Upper lobe of right lung (tissue), 1 donor: ENCODE measurements at regions not wholly inside any gene's neighbourhood (a gene's known extent, or its start where the extent isn't known, plus 50 kb on each side); places are given as distances from the start of the nearest gene placed in this dataset.

Experiments
- ATAC-seq: fragments of 200-7000 bp; cut with Tn5 transposase; one replicate; pipeline ENCODE4 v1.9.1; 2020; ENCODE audit warnings: mild to moderate bottlenecking, moderate library complexity
- DNase-seq: peaks from one replicate; pipeline ENCODE4 v3.0.0-alpha.2; 2020
- H3K27ac ChIP-seq: fragments of 200-600 bp; one replicate; pipeline ENCODE4 v1.8.0; 2022
- H3K27me3 ChIP-seq: fragments of 200-600 bp; one replicate; pipeline ENCODE4 v1.8.0; 2022; ENCODE audit warnings: mild to moderate bottlenecking
- H3K36me3 ChIP-seq: fragments of 200-600 bp; one replicate; pipeline ENCODE4 v1.8.0; 2022
- H3K4me1 ChIP-seq: fragments of 200-600 bp; one replicate; pipeline ENCODE4 v1.8.0; 2022
- H3K4me3 ChIP-seq: fragments of 200-600 bp; one replicate; pipeline ENCODE4 v1.8.0; 2022; ENCODE audit warnings: mild to moderate bottlenecking
- H3K9me3 ChIP-seq: fragments of 200-600 bp; one replicate; pipeline ENCODE4 v1.8.0; 2022
- intact Hi-C: fragments of 100-400 bp; cut with DNase I; formaldehyde crosslinking; loops from one replicate; pipeline ENCODE4 v1.11.0; 2022
- TF ChIP-seq, protein P1 (sequence below): fragments of 200-600 bp; IDR thresholded peaks from one replicate; pipeline ENCODE4 v1.8.0; 2022; ENCODE audit warnings: antibody characterized with exemption
- donor health status: DM: no; HTN: yes; CAD: no; lungs with severe emphysema.

GRCh38 chr18:2258954-2259353 lies 312.4 kb downstream of the METTL4 start:
- H3K27ac ChIP-seq: no peak overlapping the region
- H3K4me3 ChIP-seq: no peak overlapping the region
- H3K27me3 ChIP-seq: no peaks in the 10 kb centered on the region
- intact Hi-C loops: no loop called here
- no peaks in the 10 kb centered on the region for H3K9me3 ChIP-seq
- TF ChIP-seq, protein P1, sequence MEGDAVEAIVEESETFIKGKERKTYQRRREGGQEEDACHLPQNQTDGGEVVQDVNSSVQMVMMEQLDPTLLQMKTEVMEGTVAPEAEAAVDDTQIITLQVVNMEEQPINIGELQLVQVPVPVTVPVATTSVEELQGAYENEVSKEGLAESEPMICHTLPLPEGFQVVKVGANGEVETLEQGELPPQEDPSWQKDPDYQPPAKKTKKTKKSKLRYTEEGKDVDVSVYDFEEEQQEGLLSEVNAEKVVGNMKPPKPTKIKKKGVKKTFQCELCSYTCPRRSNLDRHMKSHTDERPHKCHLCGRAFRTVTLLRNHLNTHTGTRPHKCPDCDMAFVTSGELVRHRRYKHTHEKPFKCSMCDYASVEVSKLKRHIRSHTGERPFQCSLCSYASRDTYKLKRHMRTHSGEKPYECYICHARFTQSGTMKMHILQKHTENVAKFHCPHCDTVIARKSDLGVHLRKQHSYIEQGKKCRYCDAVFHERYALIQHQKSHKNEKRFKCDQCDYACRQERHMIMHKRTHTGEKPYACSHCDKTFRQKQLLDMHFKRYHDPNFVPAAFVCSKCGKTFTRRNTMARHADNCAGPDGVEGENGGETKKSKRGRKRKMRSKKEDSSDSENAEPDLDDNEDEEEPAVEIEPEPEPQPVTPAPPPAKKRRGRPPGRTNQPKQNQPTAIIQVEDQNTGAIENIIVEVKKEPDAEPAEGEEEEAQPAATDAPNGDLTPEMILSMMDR: no peak
- ATAC-seq (no peak), DNase-seq (no peak)
- H3K36me3 ChIP-seq: no peaks in the 10 kb centered on the region
- H3K4me1 ChIP-seq: no peaks in the 10 kb centered on the region

DNA sequence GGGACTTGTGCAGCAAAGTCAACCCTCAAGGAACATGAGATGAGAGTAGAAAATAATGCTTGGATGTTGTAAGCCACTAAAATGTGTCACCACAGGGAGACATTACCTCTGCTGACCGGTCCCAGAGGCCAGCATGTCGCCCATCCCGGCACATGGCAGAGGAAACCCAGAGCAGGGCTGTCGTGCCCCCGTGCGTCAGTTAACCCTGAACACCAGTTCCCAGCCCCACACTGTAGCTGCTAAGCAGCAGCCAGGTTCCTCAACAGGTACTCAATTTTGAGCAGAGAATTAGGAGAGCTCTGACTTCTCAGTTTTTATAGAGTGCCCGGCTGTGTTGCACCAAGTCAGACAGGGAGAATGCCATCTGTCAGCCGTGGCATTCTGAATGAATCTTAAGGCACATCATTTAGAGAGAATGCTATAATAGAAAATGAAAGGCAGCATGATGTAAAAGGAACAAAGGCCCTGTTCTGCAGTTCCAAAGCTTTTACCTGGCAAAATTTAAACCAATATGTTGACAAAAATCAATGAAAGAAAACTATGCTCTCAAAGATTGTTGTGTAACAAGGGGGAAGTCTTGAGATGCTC lies 307.9 kb downstream of the METTL4 start:
- Histone ChIP-seq H3K4me1 (no peaks in the 10 kb centered on the region), H3K4me3 (no peak overlapping the region), H3K36me3 (no peaks in the 10 kb centered on the region), H3K9me3 (no peaks in the 10 kb centered on the region), H3K27ac (no peak overlapping the region), H3K27me3 (no peaks in the 10 kb centered on the region)
- intact Hi-C loops: no loop called here
- ATAC-seq: no peak
- TF ChIP-seq, protein P1: no peak
- DNase-seq: no peak

DNA sequence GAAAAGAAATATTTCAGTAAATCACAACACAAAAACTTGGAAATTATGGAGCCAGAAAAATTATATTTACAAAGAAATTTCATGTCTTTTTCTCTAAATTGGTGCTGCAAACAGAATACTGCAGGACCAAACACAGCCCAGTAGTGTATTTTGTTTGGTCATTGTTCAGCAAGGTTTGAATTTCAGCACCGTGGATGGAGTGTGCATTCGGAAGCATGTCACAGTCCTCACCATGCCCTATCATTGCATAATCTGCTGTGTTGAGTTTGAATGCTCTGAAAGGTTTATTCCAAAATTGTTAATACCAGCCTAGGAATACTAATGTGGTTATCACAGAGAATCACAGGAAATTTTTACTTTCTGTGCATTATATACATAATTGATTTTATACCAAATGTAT lies 296.7 kb downstream of the METTL4 start:
- H3K9me3 ChIP-seq: no peaks in the 10 kb centered on the region
- no peak for ATAC-seq
- no peak for DNase-seq
- H3K27me3 ChIP-seq: no peaks in the 10 kb centered on the region
- no peak overlapping the region for H3K27ac ChIP-seq
- H3K36me3 ChIP-seq: no peaks in the 10 kb centered on the region
- no peak overlapping the region for H3K4me3 ChIP-seq
- TF ChIP-seq, protein P1: no peak
- no peaks in the 10 kb centered on the region for H3K4me1 ChIP-seq
- intact Hi-C loops: no loop called here

DNA sequence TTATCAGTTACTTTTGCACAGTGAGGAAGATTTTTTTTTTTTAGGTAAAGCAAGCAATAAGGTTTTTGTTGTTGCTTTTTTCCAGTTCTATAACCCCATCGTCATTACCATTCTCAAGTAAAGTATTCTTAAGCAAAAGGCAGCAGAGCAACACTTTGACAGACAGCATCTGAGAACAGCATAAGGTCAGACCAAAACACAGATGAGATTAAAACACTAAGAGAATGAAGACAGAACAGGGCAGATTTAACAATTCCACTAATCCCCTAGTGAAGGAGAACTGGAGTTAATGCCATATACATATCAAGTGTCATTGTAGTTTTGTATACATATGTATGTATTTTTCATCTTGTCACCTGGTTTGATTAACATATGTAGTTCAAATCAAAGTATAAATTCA lies 290.2 kb downstream of the METTL4 start:
- TF ChIP-seq, protein P1: no peak
- ATAC-seq (no peak), DNase-seq (no peak)
- Histone ChIP-seq H3K36me3 (no peaks in the 10 kb centered on the region), H3K4me3 (no peak overlapping the region), H3K27me3 (no peaks in the 10 kb centered on the region), H3K9me3 (no peaks in the 10 kb centered on the region), H3K27ac (no peak overlapping the region), H3K4me1 (no peaks in the 10 kb centered on the region)
- intact Hi-C loops: no loop called here

DNA sequence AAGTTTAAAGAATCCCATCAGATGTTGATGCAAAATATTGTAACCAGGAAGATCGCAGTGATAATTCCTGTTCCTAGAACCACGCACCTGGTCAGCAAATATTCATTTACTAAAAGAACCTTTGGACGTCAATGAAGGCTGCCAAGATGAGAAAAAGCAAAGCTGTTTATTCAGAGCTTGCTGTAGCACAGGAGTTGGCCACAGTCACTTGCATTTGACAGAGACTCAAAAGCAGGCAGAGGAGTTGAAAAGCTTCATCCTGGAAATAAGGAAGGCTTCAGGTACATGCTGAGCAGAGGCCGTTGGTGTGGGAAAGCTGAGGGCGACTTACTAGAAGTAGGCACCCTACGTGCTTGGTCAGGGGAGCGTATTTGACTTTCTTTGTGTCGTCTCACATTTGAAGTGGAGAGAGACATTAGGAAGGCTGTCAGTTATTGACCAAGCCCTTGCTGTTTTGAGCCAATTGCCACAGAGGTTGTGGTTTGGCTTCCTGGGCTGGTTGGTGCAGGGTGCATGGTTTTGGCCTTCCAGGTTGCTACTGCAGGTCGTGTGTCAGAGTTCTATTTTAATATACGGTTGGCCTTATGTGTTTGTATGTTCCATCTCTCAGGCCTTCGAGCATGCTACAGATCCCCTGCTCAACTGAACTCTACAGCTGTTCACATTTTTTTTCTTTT lies 289.6 kb downstream of the METTL4 start:
- no peak overlapping the region for H3K4me3 ChIP-seq
- TF ChIP-seq, protein P1: no peak
- H3K36me3 ChIP-seq: no peaks in the 10 kb centered on the region
- no peak overlapping the region for H3K27ac ChIP-seq
- H3K9me3 ChIP-seq: no peaks in the 10 kb centered on the region
- H3K27me3 ChIP-seq: no peaks in the 10 kb centered on the region
- no peak for DNase-seq
- no peaks in the 10 kb centered on the region for H3K4me1 ChIP-seq
- intact Hi-C loops: no loop called here
- no peak for ATAC-seq
